AG09319 (cell line): ENCODE measurements at regions not wholly inside any gene's neighbourhood (a gene's known extent, or its start where the extent isn't known, plus 50 kb on each side); places are given as distances from the start of the nearest gene placed in this dataset.

Experiments used
- DNase-seq: peaks from one replicate; pipeline ENCODE4 v3.0.0-alpha.2; 2010; ENCODE audit warnings: low read depth; ENCODE audit errors: extremely low read depth
- TF ChIP-seq, protein P1 (sequence below): IDR thresholded peaks from 2 replicates; pipeline ENCODE4 v1.5.1; 2011; ENCODE audit warnings: low read depth, mild to moderate bottlenecking, inconsistent platforms, low read length, moderate library complexity

- no peak for DNase-seq
- TF ChIP-seq, protein P1, sequence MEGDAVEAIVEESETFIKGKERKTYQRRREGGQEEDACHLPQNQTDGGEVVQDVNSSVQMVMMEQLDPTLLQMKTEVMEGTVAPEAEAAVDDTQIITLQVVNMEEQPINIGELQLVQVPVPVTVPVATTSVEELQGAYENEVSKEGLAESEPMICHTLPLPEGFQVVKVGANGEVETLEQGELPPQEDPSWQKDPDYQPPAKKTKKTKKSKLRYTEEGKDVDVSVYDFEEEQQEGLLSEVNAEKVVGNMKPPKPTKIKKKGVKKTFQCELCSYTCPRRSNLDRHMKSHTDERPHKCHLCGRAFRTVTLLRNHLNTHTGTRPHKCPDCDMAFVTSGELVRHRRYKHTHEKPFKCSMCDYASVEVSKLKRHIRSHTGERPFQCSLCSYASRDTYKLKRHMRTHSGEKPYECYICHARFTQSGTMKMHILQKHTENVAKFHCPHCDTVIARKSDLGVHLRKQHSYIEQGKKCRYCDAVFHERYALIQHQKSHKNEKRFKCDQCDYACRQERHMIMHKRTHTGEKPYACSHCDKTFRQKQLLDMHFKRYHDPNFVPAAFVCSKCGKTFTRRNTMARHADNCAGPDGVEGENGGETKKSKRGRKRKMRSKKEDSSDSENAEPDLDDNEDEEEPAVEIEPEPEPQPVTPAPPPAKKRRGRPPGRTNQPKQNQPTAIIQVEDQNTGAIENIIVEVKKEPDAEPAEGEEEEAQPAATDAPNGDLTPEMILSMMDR: no peak
These were observed 221.3 kb downstream of the SLC6A15 start for GRCh38 chr12:84691266-84691665.

GRCh38 chr12:84689638-84690037, 223.0 kb downstream of the SLC6A15 start:
- TF ChIP-seq, protein P1: no peak
- no peak for DNase-seq

DNA sequence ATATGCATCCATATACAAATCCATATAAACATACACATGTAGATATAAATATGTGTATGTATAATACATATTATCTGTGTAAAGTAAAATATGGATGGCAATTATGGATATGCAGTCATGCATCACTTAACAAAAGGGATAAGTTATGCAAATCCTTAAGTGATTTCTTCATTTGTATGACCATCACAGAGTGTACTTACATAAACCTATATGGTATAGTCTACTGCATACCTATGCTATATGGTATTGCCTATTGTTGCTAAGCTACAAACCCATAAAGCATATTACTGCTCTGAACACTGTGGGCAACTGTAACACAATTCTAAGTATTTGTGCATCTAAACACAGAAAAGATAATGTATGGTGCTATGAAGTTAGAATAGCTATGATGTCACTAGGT, 227.2 kb downstream of the SLC6A15 start:
- DNase-seq: no peak
- TF ChIP-seq, protein P1: no peak

DNA sequence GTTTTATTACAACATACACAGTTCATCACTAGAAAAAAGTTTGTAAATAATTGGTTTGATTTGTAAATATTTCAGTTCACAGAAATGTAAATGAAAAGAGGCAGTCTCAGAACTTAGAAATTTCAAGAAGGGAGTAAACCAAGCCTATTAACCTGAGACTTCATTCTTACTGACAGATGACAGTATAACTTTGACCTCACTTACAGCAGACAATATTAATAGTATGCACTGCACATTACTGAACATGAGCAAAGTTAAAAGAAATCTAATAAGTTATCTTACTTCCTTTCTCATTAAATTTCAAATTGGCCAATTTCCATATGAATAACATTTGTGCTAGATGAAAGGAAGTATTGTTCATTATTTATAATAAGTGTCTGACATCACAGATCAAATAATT, 235.8 kb downstream of the SLC6A15 start:
- DNase-seq: no peak
- TF ChIP-seq, protein P1: no peak

GRCh38 chr12:84661786-84662185, 250.8 kb downstream of the SLC6A15 start:
- TF ChIP-seq, protein P1: no peak

DNA sequence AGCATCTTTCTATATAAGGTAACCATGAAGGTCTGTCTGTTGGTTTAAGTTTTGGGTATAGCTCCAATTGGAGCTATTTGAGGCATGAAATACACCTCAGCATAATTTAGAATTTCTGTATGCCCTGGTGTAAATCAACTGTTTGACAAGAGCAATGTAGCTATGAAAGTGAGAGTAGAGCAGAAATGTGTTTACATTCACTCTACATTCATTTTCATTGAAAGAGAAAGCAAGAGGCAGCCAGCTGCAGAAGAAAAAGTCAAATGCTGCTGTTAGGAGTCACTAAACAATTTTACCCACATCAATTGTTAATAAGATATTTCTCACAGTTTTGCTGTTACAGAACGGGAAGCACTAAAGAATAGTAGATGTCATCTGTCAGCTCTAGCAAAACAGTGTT, 252.5 kb downstream of the SLC6A15 start:
- DNase-seq: no peak

More at GRCh38 chr12:84661786-84662185, 250.8 kb downstream of the SLC6A15 start:
- DNase-seq: no peak

DNA sequence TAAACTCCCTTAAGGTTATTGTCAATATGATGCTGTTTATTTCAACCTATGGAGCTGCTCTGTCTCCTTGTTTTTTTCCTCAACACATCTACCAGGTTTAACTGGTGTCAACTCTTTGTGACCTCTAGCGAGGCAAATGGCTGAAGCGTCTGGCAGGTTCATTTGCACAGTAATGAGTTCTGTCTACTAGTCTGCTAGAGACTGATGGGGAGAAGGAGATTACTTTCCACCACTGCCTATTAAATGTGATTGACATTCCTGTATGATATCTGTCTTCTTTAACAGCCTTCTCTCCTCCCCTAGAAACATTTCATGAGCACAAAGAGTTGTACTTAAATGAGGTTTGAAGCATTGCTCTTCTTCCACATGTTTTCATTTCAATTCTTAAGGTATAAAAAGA, 253.7 kb downstream of the SLC6A15 start:
- TF ChIP-seq, protein P1: no peak

More for the DNA sequence above, 252.5 kb downstream of the SLC6A15 start:
- TF ChIP-seq, protein P1: no peak

More for the DNA sequence above, 253.7 kb downstream of the SLC6A15 start:
- no peak for DNase-seq
